LHCN-M2 (cell line): ENCODE measurements at regions not wholly inside any gene's neighbourhood (a gene's known extent, or its start where the extent isn't known, plus 50 kb on each side); places are given as distances from the start of the nearest gene placed in this dataset.

ENCODE experiments used
- DNase-seq: peaks from one replicate; pipeline ENCODE4 v3.0.0-alpha.2; 2012; ENCODE audit warnings: low read depth

DNA sequence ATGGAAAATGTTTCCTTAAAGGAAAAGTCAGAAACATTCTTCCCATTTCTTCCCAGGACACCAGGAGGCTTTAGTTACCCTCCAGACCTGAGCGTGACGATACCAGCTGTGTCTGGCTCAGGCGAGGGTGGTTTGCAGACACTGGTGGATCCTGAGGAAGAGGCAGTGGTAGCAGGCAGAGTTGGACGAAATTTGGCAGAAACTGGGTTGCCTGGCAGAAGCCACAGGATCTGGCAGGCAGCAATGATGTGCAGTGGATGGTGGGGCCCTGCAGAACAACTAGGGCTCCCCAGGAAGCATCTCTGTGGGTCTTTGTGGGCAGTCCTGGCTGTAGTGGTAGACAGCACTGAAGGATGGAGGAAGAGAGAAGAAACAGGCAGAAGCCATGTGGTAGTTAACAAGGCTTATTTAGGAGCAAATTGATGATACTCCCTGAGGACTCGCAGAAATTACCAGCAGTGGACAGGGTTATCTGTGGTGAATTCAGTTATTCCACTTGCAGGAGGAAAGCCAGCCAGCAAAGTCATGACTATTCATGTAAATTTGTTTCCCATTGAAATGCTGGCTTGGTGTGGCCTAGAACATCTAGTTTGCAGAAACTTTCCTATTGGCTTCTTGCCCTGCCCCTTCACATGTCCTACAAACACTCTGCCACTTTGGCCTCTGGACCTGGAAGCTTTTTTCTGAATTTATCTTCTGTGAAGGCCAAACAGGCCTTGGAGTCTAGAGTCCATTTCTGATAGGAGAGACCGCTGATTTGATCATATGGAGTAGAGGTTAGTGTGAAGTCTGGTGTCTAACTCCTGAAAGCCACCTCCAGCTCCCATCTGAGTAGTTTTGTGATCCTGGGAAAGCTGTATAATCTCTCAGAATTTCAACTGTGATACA is 212.0 kb downstream of the DMRT2 start:
- DNase-seq: no peak

DNA sequence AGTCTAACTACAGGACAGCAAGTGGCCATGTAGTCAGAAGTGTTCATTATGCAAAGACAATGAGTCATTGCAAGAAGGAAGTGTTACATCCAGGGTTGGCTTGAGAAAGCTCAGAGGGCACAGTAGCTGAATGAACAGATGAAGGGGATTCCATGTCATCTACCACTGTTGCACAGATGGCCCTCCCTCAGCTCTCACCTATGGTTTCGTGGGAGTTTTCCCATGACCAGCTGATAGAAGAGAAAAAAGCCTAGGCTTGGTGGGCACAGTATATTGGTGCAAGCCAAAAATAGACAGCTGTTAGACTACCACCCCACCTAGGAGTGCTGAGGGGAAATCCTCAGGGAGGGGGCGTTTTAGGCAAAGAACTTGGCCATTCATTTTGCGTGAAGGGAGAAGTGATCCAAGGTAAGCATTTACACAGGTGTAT is 217.0 kb downstream of the DMRT2 start:
- DNase-seq: no peak

DNA sequence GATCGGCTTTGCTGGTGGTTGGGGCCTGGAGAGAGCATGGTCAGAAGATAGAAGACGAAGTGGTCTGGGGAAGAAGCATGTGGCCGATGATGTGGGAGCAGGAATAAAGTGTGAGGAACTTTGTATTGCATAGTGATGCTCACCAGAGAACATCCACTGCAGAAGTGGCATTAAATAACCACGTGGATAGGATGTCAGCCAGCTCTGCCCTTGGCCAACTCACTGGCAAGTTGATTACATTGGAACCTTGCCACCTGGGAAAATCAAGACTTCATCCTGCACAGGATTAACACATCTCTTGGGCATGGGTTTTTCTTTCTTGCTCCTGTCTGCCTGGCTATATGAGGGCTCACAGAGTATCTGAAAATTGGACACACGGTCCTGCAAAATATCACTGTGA is 217.4 kb downstream of the DMRT2 start:
- peak; percentile 12 for DNase-seq

DNA sequence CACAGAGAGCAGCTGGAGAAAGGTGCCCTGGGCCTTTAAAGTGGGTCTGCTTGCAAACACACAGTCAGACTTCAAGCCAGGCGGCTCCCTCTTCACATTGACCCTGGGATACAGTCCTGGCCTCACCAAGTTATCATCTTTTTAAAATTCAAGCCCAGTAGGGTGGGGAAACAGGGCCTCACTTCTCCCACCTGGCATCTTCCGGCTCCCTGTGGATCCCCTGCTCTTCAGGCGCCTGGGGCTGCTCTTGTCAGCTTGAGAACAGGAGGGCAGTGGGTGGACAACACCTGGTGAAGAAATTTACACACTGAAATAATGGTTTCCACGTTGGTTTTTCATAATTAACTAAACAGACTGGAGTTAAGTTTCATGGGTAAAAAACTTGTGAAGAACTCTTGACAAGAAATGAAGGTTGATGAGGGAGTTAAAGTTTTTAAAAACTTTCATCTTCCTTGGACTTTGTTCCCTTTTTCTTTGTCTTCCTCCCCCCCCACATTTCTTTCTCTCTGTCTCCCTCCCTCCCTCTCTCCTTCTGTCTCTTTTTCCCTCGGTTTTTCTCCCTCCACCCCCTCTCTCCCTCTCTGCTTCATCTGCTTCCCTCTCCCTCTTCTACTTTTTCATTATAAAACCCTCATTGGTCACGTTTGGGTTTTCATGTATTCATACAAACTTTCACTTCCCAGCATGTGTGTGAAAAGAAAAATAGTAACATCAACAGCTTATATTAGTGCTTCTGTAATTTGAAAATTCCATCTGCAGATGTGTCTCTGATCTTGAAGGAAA is 219.6 kb downstream of the DMRT2 start:
- no peak for DNase-seq

DNA sequence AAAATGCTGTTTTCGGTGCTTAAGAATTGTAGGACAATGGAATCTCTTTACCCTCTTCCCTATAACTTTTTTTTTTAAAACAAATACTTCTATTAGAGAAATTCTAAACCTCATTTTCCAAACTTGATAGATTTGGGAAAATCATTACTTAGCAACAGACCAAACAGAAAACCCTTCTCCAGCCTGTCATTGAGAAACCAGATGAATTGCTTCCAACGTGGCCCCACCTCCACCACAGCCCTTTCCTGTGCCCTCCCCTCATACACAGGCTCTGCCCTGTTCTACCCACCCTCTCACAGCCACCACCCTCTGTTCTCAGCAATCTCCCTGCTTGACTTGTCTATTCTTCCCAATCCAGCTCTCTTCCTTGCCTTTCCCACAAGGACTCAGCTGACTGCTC is 221.2 kb downstream of the DMRT2 start:
- DNase-seq: no peak

DNA sequence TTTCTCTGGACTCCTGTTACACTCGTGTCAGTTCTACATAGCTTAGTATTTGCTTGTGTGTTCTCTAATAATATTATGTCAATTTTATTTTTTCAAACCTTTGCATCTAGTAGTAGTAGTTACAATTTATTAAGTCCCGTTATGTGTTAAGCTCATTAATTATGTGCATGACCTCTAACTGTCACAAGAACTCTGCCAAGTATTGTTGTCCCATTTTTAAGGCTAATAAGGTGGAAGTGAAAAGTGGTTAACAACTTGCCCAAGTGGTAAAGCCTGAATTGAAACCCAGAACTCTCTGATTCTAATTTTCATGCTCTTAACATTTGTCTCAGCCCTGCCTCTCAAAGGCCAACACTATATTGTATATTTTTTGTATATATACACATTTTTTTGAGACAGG is 221.6 kb downstream of the DMRT2 start:
- DNase-seq: no peak

DNA sequence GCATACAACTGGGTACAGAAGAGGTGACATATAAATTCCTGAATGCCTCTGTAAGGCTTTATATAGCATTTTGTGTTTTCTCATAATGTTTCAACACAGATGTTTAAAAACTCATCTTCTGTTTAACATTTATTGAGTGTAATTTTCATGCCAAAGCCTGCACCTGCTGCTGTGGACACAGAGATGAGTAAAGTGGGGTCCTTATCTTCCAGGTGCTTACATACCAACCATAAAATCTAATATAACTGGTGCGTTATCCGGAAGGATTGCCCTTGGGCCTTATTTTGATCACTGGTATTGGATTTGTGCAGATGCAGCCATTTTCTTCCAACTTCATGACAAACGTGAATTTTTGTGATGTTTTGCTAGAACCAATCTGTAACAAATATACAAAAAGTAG is 222.3 kb downstream of the DMRT2 start:
- no peak for DNase-seq

DNA sequence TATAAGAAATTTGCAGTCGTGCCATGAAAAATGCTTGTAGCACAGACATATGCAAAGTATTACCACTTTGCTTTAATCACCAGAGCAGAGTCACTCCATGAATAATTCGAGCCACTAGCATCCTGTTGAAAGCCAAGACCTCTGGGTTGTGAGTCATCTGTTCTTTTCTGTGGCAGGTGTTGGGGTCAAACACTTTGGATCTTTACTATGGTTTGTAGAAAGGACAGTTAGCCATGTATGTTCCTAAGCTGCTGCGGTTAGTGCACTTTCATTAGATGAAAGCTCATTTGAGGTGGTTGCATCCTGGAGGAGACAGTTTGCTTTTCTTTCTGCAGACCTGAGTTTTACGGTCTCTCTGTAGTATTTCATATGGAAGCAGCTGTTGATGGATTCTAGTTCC is 223.7 kb downstream of the DMRT2 start:
- DNase-seq: peak; percentile 71

DNA sequence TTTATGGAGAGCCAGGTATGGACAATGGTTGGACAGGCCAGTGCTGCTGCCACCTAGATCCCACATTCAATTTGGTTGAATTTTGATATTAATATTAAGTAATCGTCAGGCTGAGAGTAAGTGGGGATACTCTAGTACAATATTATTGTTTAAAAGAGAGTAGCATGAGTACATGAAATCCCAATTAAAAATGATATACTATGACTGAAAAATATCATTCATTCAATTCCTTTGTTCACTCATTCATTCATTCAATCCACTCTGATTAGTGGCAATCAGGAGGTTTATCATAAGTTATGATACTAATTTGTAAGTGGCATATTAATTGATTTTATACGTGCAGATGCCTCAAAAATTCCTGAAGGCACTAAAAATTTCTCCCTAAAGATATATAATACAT is 224.2 kb downstream of the DMRT2 start:
- DNase-seq: no peak

DNA sequence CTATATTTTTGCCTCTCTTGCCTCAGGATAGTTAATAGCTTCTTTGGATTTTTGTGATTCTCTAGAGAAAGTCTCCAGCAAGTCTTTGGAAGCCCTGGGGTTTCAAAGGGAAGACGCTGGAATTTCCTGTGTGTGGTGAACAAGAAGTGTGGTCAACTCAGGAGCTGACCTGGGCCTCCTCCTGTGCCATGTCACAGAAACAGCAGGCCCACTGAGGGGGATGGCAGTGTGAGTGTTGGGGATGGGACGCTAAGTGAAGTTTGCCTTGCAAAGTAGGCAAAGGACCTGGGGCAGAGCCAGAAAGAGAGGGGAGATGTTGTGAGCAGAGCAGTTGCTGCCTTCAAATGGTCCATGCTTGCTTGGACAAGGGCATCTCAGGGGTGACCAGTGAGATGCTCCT is 226.3 kb downstream of the DMRT2 start:
- DNase-seq: no peak

DNA sequence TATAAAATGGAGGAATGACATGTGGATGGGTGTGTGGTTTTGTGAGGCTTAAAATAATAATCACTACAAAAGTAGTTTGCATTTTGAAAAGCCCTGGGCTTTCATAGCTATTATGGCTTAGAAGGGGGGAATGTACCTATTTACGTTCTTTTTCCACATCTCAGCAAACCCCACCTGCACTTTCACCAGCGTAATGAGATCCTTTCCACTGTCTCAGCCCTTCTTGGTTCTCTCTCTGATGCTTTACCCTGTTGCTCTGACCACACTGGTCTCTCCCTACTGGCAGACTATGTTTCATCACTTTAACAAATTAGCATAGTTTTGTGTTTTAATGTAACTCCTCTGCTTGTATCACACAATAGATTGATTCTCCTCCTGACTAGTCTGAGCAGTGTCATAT is 234.6 kb downstream of the DMRT2 start:
- no peak for DNase-seq

DNA sequence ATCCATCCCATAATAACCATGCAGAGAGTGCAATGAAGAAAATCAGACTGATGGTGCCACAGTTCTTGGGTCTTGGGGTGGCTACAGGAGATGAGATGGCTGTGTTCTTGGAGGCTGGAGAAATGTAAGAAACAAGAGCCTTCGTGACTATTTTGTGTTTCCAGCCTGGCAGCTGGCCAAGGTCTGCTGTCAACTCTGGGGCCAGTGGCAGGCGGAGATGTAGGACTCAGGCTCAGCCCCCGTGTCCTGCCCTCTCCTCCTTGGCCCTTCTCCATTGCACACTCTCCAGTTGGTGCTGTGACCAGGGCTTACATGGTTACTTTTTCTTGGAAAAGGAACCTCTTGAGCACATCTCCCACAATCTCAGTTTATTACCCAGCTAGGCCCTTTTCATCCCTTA is 235.4 kb downstream of the DMRT2 start:
- no peak for DNase-seq

DNA sequence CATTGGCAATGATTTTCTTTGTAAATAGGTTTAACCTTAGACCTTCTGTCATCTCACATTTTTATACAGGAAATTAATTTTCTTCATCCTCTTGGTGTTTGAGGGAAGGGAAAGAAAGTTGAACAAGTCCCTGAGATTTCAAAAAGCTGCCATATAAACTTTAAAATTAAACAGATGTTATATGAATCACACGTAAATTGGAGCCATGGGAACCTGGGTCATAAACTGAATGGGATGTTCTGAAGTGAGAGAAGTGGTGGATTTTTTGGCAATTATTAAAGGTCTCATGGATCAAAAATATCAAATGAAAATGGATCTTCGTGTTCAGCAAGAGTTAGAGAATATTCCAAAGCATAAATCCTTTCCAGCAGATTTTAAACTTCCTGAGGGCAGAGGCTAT is 242.2 kb downstream of the DMRT2 start:
- DNase-seq: no peak

DNA sequence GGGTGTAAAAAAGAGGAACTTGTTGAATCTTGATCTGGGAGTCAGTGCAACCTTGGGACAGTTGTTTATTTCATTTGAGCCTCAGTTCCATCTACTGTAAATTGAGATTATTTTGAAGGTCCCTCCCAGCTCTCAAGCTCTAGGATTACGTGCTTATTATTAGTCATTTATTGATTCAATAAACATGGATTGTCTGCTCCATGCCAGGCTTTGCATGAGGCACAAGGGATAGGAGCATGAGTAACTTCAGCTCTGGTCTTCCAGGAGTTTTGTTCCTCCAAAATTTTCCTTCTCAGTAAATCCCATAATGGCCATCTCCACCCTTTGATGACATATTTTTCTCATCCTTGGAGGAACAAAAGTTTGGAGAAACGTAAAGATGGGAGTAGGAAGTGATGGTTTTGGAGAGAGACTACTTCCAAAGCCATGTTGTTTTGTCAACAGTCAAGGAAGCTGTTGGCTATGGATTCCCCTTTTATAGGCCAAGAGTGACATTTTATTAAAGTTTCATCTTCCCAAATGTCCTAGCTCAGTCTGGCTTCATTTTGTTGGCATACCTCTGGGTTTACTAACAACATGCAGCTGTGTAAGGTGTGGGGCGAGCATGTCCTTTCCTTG is 244.6 kb downstream of the DMRT2 start:
- DNase-seq: no peak

DNA sequence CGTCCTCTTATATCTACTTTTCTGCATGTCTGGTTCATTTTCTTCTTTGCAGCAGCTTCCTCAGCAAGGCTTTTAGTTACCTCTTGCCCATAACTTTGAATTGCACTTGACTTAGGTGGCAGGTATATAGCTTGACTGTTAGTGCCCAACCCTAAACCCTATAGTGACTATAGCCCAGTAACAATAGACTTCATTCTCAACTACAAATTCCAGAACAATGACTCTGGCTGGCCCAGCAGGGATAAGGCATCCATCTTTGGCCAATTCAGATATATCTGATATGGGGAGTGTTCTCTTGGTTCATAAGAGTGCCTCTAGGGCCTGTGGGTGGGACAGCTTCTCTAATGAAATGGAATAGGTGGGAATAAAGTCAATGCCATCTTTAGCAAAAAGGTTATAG is 246.2 kb downstream of the DMRT2 start:
- DNase-seq: no peak

DNA sequence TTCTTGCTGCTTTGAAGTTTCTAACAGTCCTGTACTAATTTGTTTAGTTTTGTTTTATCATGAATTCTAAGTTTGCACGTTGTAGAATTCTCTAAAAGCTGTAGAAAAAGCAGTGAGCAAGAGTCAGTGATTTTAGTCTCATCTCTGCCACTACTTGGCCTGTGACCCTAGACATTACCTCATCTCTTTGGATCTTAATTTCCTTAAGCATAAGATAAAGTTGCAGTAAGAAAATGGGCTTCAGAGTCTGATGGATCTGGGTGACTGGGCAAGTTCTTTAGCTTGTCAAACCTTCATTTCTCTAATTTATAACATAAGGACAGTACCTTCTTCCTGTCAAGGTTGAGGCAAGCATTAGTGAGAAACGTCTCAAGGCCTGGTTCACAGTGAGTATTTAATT is 247.9 kb downstream of the DMRT2 start:
- no peak for DNase-seq

DNA sequence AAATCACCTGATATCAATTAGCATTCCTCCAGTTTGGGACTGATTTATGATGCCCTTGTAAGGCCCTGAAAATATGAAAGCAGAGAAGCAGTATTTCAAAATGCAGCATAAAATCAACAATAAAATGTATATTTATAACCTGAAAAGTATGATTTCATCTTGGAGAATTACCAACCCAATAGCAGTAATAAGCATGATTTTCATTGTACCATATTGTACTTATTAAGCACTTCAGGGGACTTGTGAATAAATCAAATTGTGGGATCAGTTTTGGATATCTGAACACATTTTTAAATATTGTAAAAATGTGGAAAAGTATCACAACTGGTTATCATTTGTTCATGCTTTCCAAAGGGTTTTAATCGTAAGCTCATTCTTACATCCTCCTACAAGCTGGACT is 250.8 kb downstream of the DMRT2 start:
- DNase-seq: no peak

DNA sequence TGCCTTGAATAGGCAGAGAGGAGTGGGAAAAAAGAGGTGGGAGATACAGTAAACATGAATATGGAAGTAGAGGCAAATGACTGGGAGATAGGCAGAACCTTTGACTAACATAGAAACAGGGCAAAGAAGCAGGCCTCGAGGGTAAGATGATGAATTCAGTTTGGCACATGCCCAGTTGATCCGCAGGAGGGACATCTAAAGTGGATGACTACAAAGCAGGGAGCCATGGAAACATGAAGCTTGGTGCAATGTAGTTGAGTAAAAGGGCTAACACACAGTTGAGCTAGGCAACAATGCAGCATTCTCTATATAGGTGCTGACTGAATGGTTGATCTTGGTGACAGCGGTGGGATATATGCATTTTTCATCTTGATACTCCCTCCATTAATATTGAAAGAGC is 253.8 kb downstream of the DMRT2 start:
- DNase-seq: no peak

DNA sequence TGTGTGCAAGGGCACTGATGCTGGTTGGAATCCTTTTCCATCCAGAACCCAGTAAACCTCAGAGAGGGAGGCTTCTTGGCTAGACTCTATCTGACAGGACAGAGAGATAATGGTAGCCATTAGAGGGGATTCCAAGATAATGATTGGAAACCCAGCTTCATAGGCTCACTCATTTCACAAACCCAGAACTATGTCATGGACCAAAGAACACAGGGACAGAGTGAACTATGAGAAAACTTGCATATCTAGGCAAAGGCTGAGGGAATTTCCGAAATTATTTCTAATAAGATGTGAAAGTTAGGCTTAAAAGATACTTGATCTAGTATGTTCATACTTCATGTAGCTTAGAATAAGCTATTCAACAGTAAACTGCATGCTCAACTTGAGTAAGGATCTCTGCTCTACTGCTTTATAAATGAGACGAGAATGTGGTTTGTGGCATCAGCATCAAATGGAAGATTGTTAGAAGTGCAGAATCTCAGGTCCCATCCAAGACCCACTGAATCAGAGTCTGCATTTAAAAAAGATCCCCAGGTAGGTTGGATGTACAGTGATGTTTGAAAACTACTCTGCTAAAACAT is 261.4 kb downstream of the DMRT2 start:
- no peak for DNase-seq

DNA sequence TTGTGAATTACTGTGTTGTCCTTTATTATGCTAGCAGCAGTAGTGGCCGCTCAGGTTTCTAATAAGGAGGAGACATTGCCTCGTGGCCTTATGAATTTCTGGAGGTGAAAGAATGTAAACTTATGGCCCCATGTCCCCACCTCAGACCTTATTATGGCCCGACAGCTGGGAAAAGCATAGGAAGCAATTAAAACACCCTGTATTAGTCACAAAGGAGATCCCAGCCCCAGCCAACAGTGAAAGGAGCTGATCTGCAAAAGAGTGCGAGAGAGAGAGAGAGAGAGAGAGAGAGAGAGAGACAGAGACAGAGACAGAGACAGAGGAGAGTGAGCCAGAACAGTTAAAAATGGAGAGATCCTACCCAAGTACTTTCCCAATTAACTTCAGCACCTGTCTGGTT is 269.3 kb downstream of the DMRT2 start:
- DNase-seq: no peak

DNA sequence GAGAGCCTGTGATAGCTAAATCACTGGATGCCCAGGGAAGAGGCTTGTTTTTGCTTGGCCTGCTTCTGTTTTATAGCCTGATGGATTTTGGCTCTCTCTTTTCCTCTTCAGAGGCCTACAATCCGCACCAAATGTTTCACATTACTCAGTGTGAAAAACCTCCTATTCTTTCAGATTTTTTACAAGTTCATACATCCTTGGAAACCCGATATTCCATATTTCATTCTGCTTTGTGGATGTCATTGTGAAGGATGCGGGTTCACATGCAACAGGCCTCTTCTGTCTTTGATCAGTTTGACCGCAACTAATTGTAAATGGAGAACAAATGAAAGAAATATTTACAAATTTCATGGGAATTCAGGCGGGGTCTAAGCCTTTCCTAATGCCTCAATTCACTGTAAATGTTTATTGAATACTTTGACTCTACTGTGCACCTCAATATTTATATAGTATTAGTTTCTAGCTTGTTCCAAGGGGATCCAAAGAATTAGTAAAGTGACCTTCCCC is 269.9 kb downstream of the DMRT2 start:
- DNase-seq: no peak

DNA sequence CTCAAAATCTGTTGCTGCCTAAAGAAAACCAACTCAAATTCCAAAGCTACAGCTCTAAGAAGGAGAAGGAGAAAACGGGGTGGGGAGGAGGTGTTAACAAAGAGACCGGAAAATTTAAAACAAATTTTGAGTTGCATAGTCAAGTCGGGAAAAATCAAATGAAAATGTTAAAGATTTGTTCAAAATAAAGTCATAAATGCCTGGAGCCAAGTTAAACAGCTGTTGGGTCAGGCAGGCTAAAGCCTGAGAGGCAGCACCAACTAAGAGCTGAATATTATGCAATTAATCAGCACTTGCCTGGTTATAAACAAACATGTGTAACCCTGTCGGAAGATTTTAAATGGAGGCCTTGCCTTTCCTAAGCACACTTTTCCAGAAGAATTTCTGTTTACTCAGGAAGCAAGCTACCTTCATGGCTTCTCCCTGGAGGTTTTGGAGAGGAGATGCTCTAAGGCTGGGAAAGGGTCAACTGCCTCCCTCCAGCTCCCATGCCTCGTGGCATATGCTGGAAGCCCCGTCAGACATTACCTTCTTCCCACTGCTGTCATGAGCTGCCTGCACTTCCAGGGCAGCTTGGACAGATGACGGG is 270.5 kb downstream of the DMRT2 start:
- DNase-seq: no peak
